ENCODE measurements at regions not wholly inside any gene's neighbourhood (a gene's known extent, or its start where the extent isn't known, plus 50 kb on each side); places are given as distances from the start of the nearest gene placed in this dataset.

DNA sequence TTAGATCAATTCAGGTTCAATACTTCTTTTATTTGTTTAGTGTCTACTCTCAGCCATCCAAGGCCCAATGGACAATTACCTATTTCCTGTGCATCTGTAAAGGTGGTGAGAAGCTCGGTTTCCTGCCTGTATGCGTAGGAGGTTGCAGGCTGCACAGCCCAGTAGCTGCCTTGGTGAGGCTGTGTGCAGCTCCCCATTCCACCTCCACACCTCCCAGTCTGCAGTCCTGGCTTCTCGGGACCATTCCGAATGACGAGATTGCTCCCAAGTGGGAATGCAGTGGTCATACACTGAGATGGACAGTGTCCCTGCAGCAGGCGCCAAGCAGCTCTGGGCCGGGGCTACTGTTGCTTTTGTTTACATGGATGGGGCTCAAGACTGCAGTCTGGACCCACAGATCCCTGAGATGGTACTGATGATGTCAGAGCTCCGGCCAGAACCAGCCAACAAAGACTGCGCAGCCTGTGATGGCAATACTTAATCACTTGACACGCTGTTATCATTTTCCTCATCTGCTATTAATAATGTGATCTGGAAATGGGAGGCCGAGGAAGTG, 206.1 kb upstream of the IRX1 start:
- TF ChIP-seq POLR2AphosphoS5 (IDR thresholded peaks at IDR 0.05) (no peak), POLR2A (IDR thresholded peaks at IDR 0.05) (no peak), EP300 (IDR thresholded peaks at IDR 0.05) (no peak)
- TF ChIP-seq, protein P1, sequence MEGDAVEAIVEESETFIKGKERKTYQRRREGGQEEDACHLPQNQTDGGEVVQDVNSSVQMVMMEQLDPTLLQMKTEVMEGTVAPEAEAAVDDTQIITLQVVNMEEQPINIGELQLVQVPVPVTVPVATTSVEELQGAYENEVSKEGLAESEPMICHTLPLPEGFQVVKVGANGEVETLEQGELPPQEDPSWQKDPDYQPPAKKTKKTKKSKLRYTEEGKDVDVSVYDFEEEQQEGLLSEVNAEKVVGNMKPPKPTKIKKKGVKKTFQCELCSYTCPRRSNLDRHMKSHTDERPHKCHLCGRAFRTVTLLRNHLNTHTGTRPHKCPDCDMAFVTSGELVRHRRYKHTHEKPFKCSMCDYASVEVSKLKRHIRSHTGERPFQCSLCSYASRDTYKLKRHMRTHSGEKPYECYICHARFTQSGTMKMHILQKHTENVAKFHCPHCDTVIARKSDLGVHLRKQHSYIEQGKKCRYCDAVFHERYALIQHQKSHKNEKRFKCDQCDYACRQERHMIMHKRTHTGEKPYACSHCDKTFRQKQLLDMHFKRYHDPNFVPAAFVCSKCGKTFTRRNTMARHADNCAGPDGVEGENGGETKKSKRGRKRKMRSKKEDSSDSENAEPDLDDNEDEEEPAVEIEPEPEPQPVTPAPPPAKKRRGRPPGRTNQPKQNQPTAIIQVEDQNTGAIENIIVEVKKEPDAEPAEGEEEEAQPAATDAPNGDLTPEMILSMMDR (IDR thresholded peaks at IDR 0.05) = no peak

All from sigmoid colon (tissue), 4 donors.